ENCODE measurements at regions not wholly inside any gene's neighbourhood (a gene's known extent, or its start where the extent isn't known, plus 50 kb on each side); places are given as distances from the start of the nearest gene placed in this dataset.
"Not testable (repeated sequence)": the region's sequence is repeated elsewhere in the genome, so short reads cannot be mapped to it uniquely, and the experiment has no call there.

GRCh38 chr1:148363979-148364378 lies 119.1 kb downstream of the PPIAL4G start:
- not testable (repeated sequence) for TF ChIP-seq CTCF, EZH2 (IDR thresholded peaks at IDR 0.05)

All from neural progenitor cell (in vitro differentiated cells).